Stimulated activated CD4-positive, alpha-beta T cell treated with anti-CD3 and anti-CD28 coated beads, Interleukin-15, amount 100 ng/mL, for 48 hours (primary cell): ENCODE measurements at regions not wholly inside any gene's neighbourhood (a gene's known extent, or its start where the extent isn't known, plus 50 kb on each side); places are given as distances from the start of the nearest gene placed in this dataset.

ENCODE experiments used
- DNase-seq, 2 donors: peaks; one replicate each; pipeline ENCODE4 v3.0.0-alpha.2; 2020; ENCODE audit warnings: low read depth in 2 of 2

DNA sequence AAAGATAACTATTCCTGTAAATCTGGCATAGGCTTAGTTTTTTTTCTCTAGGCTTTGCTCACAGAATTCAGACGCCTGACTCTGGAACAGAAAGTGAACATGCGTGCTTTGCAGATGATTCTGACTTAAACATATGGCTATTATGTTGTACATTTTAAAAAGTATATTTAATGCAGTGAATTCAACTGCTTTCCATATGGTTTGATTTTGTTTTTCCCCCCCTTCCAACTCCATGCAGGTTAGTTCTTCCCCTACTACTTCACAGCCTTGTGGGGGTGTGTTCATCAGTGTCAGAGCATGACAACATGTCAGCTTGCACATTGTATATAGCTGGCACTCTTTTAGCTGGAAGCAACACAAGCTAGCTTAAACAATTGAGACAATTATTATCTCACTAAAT is 226.8 kb downstream of the TMEM167A start:
- DNase-seq: no peak

DNA sequence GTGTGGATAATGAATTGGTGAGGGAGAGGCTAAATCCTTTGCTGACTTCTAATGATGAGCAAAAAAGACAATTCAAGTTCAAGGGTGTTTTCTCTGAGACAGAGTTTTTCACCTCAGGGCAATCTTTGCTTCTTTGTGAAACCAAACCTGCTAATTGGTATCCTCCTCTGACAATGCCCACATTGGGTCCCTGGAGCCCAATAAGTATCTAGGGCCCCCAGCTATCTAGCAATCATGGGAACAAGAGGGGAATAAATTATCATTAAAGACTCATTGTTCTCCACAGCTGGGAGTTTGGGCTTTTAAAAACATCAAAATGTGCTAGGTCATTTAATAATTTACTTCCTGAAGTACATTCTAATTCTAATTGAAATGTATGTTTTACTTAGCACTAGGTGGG is 227.3 kb downstream of the TMEM167A start:
- DNase-seq: no peak

DNA sequence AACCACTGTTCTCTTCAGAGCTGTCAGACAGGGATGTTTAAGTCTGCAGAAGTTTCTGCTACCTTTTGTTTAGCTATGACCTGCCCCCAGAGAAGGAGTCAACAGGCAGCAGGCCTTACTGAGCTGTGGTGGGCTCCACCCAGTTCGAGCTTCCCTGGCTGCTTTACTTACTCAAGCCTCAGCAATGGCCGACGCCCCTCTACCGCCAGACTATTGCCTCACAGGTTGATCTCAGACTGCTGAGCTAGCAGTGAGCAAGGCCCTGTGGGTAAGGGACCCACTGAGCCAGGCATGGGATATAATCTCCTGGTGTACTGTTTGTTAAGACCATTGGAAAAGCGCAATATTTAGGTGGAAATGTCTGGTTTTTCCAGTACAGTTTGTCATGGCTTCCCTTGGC is 229.6 kb downstream of the TMEM167A start:
- DNase-seq: no peak

- no peak for DNase-seq
Observed at GRCh38 chr5:82839881-82840280, 237.3 kb downstream of the TMEM167A start.

DNA sequence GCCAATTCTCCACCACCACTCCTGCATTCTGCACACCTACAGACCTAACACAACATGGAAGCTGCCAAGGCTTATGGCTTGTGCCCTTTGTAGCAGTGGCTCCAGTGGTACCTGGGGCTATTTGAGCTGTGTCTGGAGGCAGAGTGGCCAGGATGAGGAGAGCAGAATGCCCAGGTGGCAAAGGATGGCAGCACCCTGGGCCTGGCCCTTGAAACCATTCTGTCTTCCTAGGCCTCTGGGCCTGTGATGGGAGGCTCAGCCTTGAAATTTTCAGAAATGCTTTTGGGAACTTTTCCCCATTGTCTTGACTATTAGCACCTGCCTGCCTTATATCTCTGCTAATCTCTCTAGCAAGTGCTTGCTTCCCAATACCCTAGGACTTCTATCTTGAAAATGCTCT is 241.7 kb downstream of the TMEM167A start:
- DNase-seq: no peak

DNA sequence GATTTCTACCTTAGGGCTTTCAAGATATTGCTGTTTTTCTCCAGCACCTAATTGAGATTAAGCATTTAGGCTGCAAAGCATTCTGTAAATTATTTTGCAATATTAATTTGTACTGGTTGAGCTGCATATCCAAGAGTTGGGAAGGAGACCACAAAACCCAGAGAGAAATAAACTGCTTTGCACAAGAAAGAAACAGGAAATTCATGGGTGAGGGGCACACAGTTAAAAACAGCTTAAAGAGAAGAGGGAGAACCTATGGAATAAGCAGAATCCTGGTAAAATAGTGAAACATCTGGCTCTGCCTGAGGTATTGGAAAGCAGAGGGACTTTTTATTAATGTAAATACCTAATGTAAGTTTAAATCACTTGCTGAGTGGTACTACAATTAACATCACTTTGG is 243.0 kb downstream of the TMEM167A start:
- DNase-seq: no peak

- no peak for DNase-seq
Observed at GRCh38 chr5:82833277-82833676, 243.9 kb downstream of the TMEM167A start.

DNA sequence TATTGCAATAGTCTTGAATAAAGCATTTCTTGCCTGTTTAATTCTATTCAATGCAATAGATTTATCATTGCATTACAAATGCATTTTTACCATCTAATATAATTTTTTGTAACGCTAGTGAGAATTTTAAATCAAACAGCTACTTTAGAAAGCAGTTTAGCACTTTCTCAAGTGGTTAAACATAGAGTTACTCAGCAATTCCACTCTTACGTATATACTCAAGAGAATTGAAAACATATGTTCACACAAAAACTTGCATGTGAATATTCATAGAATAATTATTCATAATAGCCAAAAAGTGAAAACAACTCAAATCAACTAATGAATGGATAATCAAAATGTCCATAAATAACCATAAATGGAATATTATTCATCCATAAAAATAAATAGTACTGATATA is 244.7 kb downstream of the TMEM167A start:
- DNase-seq: no peak

- no peak for DNase-seq
Observed at GRCh38 chr5:82828211-82828610, 249.0 kb downstream of the TMEM167A start.

DNA sequence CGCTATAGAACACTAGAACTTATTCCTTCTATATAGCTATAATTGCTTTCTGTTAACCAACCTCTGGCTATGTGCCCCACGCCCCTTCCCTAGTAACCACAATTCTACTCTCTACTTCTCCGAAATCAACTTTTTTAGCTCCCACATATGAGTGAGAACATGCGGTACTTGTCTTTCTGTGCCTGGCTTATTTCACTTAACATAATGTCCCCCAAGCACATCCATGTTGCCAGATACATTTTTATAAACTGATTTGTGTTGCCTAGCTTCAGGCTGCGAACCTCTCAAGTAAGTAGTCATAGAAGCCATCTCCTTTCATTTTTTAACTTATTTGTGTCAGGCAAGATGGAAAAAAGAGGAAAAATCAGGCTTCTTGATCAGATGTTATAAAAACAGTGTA is 249.5 kb downstream of the TMEM167A start:
- DNase-seq: no peak

- DNase-seq: no peak
Observed at GRCh38 chr5:82822634-82822927, 254.6 kb downstream of the TMEM167A start.

DNA sequence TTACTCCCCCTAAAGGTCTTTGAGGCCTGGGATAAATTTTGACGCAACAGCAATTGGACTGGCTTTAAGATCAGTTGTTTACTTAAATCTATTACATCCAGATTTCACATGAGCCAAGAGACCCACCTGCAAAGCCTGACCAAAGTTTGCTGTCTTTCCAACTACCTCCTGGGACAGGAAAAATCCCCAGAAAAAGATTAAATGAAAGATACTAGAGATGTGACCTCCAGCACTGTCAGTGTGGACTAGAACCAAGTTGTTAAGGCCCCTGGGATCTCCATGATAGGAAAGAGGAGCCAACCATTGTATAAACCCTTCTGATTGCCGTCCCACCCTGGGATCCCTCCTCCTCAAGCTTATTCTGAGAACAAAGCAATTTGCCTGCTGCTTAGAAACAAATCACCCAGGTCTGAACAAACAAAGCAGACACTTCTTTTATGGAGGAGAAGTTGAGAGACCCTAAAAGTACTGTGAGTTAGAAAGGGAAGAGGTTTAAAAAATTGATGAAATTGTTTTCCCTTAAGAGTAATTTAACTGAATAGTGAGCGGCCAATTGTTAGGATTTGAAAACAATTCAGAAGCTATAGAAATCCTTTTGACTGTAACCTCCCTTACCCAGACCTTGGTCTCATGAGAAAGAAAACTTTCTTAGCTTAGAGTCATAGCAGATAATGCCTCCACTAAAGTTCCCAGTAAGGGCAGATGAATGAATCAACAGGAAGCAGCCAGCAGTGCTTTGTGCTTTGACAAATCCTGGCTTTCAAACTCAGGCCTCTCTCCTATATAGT is 255.2 kb downstream of the TMEM167A start:
- DNase-seq: no peak

DNA sequence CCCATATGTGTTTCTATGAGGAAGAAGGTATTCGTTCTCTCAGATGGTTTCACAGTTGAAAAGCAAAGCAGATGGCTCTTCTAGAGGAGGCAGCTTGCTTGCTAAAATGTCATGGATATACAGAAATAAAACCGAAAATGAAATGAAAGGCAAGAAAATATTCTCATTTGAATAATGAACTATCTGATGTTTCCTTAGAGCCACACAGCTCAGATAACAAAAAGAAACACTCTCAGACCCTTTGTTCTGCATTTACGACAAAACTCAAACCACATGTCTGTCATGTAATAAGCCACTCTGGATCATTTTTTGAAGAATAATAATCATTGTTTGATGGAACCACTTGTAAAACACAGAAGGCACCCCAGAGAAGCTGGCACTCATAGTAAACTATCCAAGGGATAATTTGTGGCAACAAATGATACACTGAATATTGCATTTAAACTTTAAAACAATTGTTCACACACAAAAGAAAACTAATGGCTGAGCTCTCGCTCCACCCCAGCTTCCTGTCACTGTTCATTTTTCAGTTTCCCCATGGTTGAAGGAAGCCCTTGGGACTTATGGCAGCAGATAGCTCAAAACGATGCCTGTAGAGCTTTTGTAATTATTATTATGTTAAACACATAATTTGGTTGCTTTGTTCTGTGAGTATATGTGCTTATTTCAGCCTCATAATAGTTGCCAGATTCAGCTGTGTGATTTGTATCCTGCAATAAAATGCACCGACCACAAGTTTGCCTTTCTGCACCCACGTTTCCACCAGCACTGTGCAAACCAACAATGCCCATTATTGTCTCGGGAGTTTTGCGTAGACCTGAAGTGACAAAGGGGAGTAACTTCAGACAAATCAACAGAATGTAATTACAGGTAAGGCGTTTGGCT is 256.0 kb downstream of the TMEM167A start:
- no peak for DNase-seq

DNA sequence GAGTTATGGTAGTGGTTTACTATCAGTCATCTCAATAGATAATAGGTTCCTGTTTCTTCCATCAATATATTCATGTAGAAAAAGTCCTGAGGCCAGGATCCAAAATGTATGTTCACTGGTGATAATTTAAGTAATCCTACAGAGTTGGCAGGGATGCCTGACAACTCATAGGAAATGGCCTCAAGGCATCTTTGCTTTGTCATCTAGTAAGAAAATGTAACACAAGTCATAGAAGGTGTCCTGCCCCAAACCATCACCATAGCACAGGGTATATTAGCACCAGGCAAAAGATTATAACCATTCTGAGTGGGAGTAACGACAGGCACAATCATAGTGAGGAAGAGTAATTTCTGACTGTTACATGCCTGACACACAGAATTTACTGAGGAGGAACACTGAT is 257.0 kb downstream of the TMEM167A start:
- no peak for DNase-seq

GRCh38 chr5:82817897-82818676 is 259.1 kb downstream of the TMEM167A start:
- DNase-seq: no peak

GRCh38 chr5:82816926-82817325 is 260.3 kb downstream of the TMEM167A start:
- no peak for DNase-seq

GRCh38 chr5:82815871-82816270 is 261.3 kb downstream of the TMEM167A start:
- DNase-seq: no peak

DNA sequence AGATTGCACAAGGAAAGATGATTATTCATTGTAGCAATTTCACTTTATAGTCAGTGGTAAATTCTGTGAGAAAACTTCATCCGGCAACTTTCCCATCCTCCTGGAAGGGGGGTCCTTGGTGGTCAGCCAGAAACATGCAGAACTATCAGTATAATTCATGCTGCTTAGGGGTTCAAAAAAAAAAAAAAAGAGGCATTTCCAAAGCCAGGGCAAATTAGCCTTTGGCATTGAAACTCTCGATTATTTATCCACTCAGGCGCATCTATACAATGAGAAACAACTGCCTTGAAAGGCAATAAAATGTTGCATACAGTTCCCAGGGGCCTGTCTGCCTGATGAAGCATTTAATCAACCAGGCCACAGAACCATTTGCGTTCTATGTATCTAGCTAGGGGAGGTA is 263.3 kb downstream of the TMEM167A start:
- DNase-seq: no peak

DNA sequence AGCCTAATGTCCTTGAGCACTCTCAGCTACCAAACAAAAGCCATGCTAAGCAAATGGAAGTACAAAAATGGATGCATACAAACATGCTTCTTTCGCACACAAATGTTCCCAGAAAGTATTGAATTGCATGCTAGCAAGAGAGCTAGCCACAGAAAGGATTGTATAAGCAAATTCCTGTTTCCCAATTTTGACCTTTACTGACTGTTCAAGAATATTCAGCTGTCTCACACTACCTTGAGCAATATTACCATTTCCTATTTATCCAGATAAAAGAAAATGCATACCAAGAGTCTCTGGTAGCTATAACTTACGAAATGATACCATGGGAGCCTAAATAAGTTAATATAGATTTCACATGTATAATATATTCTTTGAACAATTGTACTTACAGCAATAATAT is 264.6 kb downstream of the TMEM167A start:
- no peak for DNase-seq

DNA sequence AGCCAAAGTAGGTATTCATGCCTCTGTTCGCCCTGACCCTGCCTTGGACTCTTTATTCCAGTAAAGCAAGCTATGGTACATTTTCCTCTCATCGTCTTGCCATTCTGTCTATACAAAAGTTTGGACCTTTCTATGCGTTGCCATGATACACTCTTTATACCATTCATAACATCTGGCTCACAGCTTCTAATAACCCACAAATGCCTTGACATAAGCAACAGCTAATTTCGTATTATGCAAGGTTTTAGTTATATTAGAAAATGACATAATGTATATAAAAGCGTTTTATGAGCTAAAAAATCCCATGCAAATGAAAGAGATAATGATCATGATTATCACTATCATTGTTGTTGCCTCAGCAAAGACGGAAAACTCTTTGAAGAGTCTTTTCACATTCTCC is 265.7 kb downstream of the TMEM167A start:
- DNase-seq: no peak

DNA sequence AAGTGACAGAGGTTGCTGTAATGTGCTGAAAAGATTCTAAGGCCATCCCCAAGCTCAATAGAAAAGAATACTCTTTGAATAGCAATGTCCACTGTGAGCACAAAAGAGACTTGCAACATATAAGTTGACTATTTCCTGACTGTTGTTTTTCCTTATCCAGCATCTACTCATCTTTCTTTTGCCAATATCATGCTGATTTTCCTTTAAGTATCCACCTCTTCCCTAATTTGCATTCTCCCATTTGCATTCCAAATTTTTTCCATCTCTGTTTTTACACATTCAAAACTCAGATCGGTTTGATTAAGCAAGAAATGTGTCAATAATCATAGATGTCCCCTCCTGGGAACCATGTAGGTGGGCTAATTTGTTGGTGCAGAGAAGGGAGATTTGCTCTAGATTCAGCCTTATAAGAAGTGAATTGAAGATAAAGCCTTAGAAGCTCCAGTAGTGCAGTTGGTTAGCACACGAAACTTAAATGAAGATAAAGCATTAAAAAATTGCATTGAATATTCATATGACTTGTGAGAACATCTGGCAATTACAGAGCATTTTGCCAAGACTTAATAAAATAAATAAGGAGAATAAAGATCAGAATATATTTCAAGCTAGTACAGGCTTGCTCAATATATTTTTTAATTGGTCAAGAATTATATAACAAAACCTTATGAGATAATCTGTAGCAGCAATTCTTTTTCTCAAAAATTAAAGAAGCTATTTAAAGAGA is 267.6 kb downstream of the TMEM167A start:
- no peak for DNase-seq

- no peak for DNase-seq
Observed at GRCh38 chr5:82808960-82809359, 268.2 kb downstream of the TMEM167A start.
